IPS-15b (cell line): ENCODE measurements at regions not wholly inside any gene's neighbourhood (a gene's known extent, or its start where the extent isn't known, plus 50 kb on each side); places are given as distances from the start of the nearest gene placed in this dataset.

Experiments
- H3K27me3 ChIP-seq: one replicate; pipeline ENCODE4 v1.6.1; 2013; ENCODE audit warnings: low read length; ENCODE audit not compliant: control insufficient read depth, insufficient read depth
- H3K36me3 ChIP-seq: one replicate; pipeline ENCODE4 v1.6.1; 2013; ENCODE audit warnings: low read length; ENCODE audit not compliant: control insufficient read depth, insufficient read depth
- H3K4me1 ChIP-seq: one replicate; pipeline ENCODE4 v1.6.1; 2013; ENCODE audit warnings: mild to moderate bottlenecking, low read length; ENCODE audit not compliant: control insufficient read depth, insufficient read depth
- H3K4me3 ChIP-seq: one replicate; pipeline ENCODE4 v1.5.1; 2013; ENCODE audit warnings: low read depth, low read length
- H3K9ac ChIP-seq: one replicate; pipeline ENCODE4 v1.6.1; 2013; ENCODE audit warnings: low read depth, mild to moderate bottlenecking, low read length
- H3K9me3 ChIP-seq: one replicate; pipeline ENCODE4 v1.6.1; 2013; ENCODE audit warnings: mild to moderate bottlenecking, low read length; ENCODE audit not compliant: control insufficient read depth, insufficient read depth

DNA sequence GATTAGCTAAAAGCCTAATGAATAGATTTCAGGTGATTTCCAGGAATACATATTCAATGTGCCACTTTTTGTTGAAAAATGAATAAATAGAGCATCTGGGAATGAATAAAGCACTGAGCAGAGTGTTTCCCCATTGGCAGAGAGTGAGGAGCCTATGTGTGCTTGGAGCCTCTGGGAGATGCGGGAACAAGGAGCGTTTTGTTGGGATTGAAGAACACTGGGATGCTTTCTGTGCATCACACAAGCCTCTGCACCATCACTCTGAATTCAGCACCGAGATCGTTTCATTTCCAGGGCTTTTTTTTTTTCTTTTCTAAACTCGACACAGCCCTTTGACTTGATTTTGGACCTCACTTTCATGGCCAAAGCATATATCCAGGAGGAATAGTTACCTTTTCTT, 111.4 kb downstream of the BAMBI start:
- H3K9me3 ChIP-seq, result no peaks in the 10 kb centered on the region
- no peaks in the 10 kb centered on the region for H3K36me3 ChIP-seq
- no peaks in the 10 kb centered on the region for H3K27me3 ChIP-seq
- no peak overlapping the region for H3K9ac ChIP-seq
- peaks cover 4% of the 10 kb centered on the region for H3K4me1 ChIP-seq
- H3K4me3 ChIP-seq, result no peak overlapping the region

DNA sequence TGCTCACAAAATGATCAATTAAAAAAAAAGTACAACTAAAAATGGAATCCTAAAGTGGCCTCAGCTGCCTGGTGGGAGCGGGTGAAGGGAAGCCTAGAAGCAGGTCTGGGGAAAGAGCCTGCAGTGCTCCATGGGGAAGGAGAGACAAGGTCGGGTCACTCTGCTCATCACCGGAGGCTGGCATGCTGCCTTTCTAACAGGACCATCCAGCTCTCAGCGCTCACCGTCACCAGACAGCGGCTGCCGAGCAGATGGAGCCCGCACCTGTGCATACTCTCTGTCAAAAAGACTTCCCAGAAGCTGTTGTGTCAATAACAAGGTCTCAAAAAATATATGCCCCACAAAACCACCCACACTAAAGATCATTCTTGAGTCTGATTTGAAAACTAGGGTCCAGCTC, 112.8 kb downstream of the BAMBI start:
- H3K9ac ChIP-seq, result no peak overlapping the region
- no peak overlapping the region for H3K4me3 ChIP-seq
- no peaks in the 10 kb centered on the region for H3K9me3 ChIP-seq

GRCh38 chr10:28793482-28793881, 116.2 kb downstream of the BAMBI start:
- Histone ChIP-seq H3K4me1 (peaks cover 6% of the 10 kb centered on the region), H3K9ac (no peak overlapping the region), H3K9me3 (no peaks in the 10 kb centered on the region)

More for the DNA sequence above, 112.8 kb downstream of the BAMBI start:
- no peaks in the 10 kb centered on the region for H3K36me3 ChIP-seq
- H3K27me3 ChIP-seq, result no peaks in the 10 kb centered on the region
- H3K4me1 ChIP-seq, result peaks cover 4% of the 10 kb centered on the region

DNA sequence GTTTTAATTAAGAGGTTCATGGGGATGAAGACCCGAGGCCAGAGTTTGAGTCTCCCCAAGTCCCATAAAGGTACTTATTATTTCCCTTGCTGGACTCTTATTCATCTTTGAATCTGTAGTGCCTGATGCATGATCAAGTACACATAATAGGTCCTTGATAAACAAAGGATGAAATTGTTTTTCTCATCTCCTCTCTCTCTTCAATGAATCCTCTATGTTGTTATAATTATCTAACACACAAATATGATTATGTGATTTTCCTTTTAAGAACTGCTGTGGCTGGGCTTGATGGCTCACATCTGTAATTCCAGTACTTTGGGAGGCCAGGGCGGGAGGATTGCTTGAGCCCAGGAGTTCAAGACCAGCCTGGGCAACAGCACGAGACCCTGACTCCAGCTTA, 117.7 kb downstream of the BAMBI start:
- H3K4me1 ChIP-seq, result peaks cover 8% of the 10 kb centered on the region
- no peak overlapping the region for H3K4me3 ChIP-seq
- no peaks in the 10 kb centered on the region for H3K36me3 ChIP-seq
- H3K27me3 ChIP-seq, result no peaks in the 10 kb centered on the region
- no peak overlapping the region for H3K9ac ChIP-seq
- no peaks in the 10 kb centered on the region for H3K9me3 ChIP-seq

More at GRCh38 chr10:28793482-28793881, 116.2 kb downstream of the BAMBI start:
- Histone ChIP-seq H3K27me3 (no peaks in the 10 kb centered on the region), H3K4me3 (no peak overlapping the region), H3K36me3 (no peaks in the 10 kb centered on the region)

DNA sequence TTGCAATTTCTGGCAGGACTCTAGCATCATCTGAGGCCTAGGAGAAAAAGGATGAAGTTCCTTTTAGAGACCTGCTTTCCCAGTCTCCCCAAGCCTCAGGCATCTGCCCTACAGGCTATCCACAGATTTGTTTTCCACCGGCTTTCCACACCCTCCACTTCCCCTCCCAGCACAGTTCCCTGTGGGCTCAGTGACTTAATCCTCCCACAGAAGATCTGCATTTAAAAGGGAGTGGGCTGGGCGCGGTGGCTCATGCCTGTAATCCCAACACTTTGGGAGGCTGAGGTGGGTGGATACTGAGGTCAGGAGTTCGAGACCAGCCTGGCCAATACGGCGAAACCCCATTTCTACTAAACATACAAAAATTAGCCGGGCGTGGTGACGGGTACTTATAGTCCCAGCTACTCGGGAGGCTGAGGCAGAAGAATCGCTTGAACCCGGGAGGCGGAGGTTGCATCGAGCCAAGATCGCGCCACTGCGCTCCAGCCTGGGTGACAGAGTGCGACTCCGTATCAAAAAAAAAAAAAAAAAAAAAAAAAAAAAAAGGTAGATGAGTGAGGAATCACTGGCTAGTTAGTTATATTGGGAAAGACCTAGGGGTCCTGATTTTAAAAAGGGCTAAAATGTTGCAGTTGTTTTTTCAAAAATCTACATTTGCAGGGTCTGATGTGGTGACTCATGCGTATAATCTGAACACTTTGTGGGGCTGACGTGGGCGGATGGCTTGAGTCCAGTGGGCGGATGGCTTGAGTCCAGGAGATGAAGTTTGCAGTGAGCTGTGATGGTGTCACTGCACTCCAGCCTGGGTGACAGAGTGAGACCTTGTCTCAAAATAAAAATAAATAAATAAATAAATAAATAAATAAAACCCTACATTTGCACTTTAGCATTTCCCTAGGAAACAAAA, 119.5 kb downstream of the BAMBI start:
- H3K4me3 ChIP-seq, result no peak overlapping the region
- no peaks in the 10 kb centered on the region for H3K9me3 ChIP-seq
- no peaks in the 10 kb centered on the region for H3K36me3 ChIP-seq
- H3K27me3 ChIP-seq, result no peaks in the 10 kb centered on the region
- no peak overlapping the region for H3K9ac ChIP-seq
- peaks cover 8% of the 10 kb centered on the region for H3K4me1 ChIP-seq

DNA sequence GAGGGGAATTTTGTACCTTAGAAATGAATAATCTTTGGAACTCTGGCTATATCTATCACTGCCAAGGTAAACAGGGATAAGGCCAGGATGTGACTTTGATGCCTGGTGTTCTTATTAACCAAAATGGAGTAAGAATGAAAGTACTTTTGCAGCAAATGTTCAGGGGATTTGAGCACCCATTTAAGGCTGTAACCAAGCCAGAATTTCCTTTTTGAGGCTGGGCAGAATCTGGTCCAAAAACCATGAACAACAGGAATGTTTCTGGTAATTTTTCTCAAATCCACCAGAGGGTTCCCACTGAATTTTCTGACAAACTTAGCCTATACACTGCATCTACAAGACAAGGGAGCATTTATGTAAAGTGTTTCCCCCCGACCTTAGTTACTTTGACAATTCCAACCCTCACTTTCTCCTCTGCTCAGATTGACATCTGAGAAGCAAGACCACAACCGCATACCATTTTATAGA, 120.6 kb downstream of the BAMBI start:
- Histone ChIP-seq H3K4me1 (peaks cover 8% of the 10 kb centered on the region), H3K9me3 (no peaks in the 10 kb centered on the region), H3K27me3 (no peaks in the 10 kb centered on the region), H3K36me3 (no peaks in the 10 kb centered on the region), H3K4me3 (no peak overlapping the region), H3K9ac (no peak overlapping the region)

- Histone ChIP-seq H3K9me3 (no peaks in the 10 kb centered on the region), H3K4me1 (peaks cover 8% of the 10 kb centered on the region), H3K27me3 (no peaks in the 10 kb centered on the region), H3K9ac (no peak overlapping the region), H3K36me3 (no peaks in the 10 kb centered on the region), H3K4me3 (no peak overlapping the region)
Observed at GRCh38 chr10:28798428-28798955, 121.2 kb downstream of the BAMBI start.

GRCh38 chr10:28798964-28799363, 121.6 kb downstream of the BAMBI start:
- no peak overlapping the region for H3K4me3 ChIP-seq
- H3K4me1 ChIP-seq, result peaks cover 5% of the 10 kb centered on the region
- no peak overlapping the region for H3K9ac ChIP-seq
- no peaks in the 10 kb centered on the region for H3K9me3 ChIP-seq
- no peaks in the 10 kb centered on the region for H3K27me3 ChIP-seq
- H3K36me3 ChIP-seq, result no peaks in the 10 kb centered on the region

DNA sequence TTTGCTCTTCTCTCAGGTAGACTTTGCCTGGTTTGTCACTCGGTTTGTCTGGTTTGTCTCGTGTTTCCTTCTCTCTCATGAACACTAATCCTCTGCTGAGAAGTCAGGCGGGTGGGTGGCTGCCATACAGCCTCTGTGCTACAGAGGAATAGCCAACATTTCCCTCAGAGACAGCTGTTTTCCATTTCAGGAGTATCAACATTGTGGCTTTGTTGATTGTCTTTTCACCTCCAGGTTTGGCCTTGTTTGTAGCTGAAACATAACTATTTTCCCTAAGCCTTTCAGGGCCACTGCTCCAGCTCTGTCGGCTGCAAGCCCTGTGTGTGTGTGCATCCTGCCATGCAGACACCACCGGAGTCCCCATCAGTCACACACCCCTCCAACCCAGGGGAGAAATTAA, 122.8 kb downstream of the BAMBI start:
- H3K9ac ChIP-seq, result no peak overlapping the region
- H3K9me3 ChIP-seq, result no peaks in the 10 kb centered on the region
- H3K36me3 ChIP-seq, result no peaks in the 10 kb centered on the region
- H3K4me3 ChIP-seq, result no peak overlapping the region
- peaks cover 5% of the 10 kb centered on the region for H3K4me1 ChIP-seq
- no peaks in the 10 kb centered on the region for H3K27me3 ChIP-seq

DNA sequence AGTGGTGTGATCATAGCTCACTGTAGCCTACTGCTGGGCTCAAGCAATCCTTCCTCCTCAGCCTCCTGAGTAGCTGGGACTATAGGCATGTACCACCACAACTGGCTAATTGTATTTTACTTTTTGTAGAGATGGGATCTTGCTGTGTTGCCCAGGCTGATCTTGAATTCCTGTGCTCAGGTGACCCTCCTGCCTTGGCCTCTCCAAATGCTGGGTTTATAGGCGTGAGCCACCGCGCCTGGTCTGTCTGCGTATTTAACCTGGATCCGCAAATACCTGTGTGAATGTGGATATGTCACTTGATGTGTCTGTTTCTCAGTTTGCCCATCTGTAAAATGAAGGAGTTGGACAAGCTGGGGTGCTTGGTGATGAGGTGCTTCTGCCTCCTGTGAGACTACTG, 123.9 kb downstream of the BAMBI start:
- H3K4me1 ChIP-seq, result peaks cover 5% of the 10 kb centered on the region
- H3K9me3 ChIP-seq, result no peaks in the 10 kb centered on the region
- no peak overlapping the region for H3K4me3 ChIP-seq
- H3K36me3 ChIP-seq, result no peaks in the 10 kb centered on the region
- no peak overlapping the region for H3K9ac ChIP-seq
- H3K27me3 ChIP-seq, result no peaks in the 10 kb centered on the region

DNA sequence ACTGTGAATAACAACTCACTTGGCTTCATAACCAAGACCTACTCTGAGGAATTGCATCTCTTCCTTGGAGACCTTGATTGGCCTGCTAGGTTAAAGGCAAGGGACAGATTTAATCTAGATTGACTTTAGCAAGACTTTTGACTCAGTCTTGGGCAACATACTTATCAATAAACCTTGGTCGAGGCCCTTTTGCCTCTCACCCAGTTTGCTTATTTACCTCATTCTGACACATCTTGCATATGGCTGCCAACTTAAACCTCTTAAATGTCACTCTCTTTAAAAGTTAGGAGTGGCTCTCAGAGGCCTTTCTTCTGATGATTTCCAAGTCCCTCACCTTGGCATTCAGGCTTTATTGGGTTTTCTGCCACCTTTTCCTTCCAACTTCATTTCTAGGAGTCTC, 124.5 kb downstream of the BAMBI start:
- Histone ChIP-seq H3K36me3 (no peaks in the 10 kb centered on the region), H3K27me3 (no peaks in the 10 kb centered on the region), H3K9ac (no peak overlapping the region), H3K4me3 (no peak overlapping the region), H3K9me3 (no peaks in the 10 kb centered on the region), H3K4me1 (peaks cover 8% of the 10 kb centered on the region)

DNA sequence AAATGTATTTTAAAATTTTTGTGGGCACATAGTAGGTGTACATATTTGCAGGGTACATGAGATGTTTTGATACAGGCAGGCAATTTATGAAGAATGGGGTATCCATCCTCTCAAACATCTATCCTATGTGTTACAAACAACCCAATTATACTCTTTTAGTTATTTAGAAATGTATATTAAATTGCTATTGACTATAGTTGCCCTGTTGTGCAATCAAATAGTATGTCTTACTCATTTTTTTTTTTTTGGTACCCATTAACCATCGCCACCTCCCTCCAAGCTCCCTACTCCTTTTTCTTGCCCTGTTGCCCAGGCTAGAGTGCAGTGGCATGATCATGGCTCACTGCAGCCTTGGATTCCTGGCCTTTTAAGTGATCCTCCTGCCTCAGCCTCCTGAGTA, 128.1 kb downstream of the BAMBI start:
- Histone ChIP-seq H3K4me1 (peaks cover 22% of the 10 kb centered on the region), H3K27me3 (no peaks in the 10 kb centered on the region), H3K36me3 (no peaks in the 10 kb centered on the region), H3K4me3 (no peak overlapping the region), H3K9ac (no peak overlapping the region), H3K9me3 (no peaks in the 10 kb centered on the region)
